ENCODE measurements at regions not wholly inside any gene's neighbourhood (a gene's known extent, or its start where the extent isn't known, plus 50 kb on each side); places are given as distances from the start of the nearest gene placed in this dataset.

- Histone ChIP-seq H3K36me3 (ENCODE audit: control insufficient read depth, insufficient read depth, low read length) (no peaks in the 10 kb centered on the region), H3K4me2 (ENCODE audit: insufficient read depth, low read length) (no peak overlapping the region), H3K27ac (ENCODE audit: extremely low read depth, low read depth, low read length) (no peak overlapping the region), H3K79me2 (ENCODE audit: control insufficient read depth, insufficient read depth, low read length) (no peaks in the 10 kb centered on the region), H3K27me3 (ENCODE audit: control insufficient read depth in 2 of 2, insufficient read depth in 2 of 2, low read length in 2 of 2) (no peaks in the 10 kb centered on the region), H3K4me3 (no peak overlapping the region), H3K4me1 (replicated peaks in 1 of 2; ENCODE audit: control insufficient read depth in 2 of 2, insufficient read depth in 2 of 2, low read length in 2 of 2) (no peaks in the 10 kb centered on the region), H2AFZ (ENCODE audit: low read depth, low read length) (no peak overlapping the region), H4K20me1 (replicated peaks; ENCODE audit: control insufficient read depth, insufficient read depth, low read length) (no peaks in the 10 kb centered on the region), H3K9me1 (ENCODE audit: control insufficient read depth, insufficient read depth, low read length) (no peaks in the 10 kb centered on the region), H3K9me3 (replicated peaks; ENCODE audit: control insufficient read depth, insufficient read depth, low read depth, low read length) (no peaks in the 10 kb centered on the region), H3K9ac (ENCODE audit: insufficient read depth in 1 of 2, low read depth in 2 of 2, low read length in 2 of 2) (no peak overlapping the region)
- ATAC-seq = no peak
- TF ChIP-seq THAP7 (CRISPR knock-in tag; IDR thresholded peaks at IDR 0.05) (no peak), HNRNPK (IDR thresholded peaks at IDR 0.05; ENCODE audit: low read depth, low read length, poor library complexity, severe bottlenecking) (no peak), ZBTB43 (CRISPR knock-in tag; IDR thresholded peaks at IDR 0.05) (no peak), RBM15 (IDR thresholded peaks at IDR 0.05; ENCODE audit: insufficient read depth, low read length) (no peak), KDM1A (IDR thresholded peaks at IDR 0.05) (no peak), ZNF197 (CRISPR knock-in tag; IDR thresholded peaks at IDR 0.05; ENCODE audit: low read depth) (no peak), IFI16 (CRISPR knock-in tag; IDR thresholded peaks at IDR 0.05) (no peak), OTX1 (CRISPR knock-in tag; IDR thresholded peaks at IDR 0.05) (no peak), RAD21 (CRISPR knock-in tag; conservative IDR thresholded peaks at IDR 0.05 in 1 of 2, IDR thresholded peaks at IDR 0.05 in 1 of 2) (no peak), MXD1 (CRISPR knock-in tag; IDR thresholded peaks at IDR 0.05; ENCODE audit: borderline replicate concordance, poor library complexity, severe bottlenecking) (no peak)
- FAIRE-seq = no peak
- intact Hi-C loops (cut with micrococcal nuclease) (no loop called here), in situ Hi-C loops (cut with MboI) (no loop called here)
- DNase-seq (ENCODE audit: extremely low read depth in 1 of 4, low spot score in 3 of 4) = no peak
- POLR2A ChIA-PET = no interaction called here
- CTCF ChIA-PET (ENCODE audit: low intra/inter-chr PET ratio) = no interaction called here
- BruUV-seq (replicated peaks) = no TSS peak
- 0% methylated on average over 3 of the region's 3 CpGs for WGBS (ENCODE audit: insufficient coverage, low coverage, missing lambda C conversion rate)
Observed at GRCh38 chr18:56460581-56460980, 177.8 kb downstream of the TXNL1 start.
